ENCODE measurements at regions not wholly inside any gene's neighbourhood (a gene's known extent, or its start where the extent isn't known, plus 50 kb on each side); places are given as distances from the start of the nearest gene placed in this dataset.

DNA sequence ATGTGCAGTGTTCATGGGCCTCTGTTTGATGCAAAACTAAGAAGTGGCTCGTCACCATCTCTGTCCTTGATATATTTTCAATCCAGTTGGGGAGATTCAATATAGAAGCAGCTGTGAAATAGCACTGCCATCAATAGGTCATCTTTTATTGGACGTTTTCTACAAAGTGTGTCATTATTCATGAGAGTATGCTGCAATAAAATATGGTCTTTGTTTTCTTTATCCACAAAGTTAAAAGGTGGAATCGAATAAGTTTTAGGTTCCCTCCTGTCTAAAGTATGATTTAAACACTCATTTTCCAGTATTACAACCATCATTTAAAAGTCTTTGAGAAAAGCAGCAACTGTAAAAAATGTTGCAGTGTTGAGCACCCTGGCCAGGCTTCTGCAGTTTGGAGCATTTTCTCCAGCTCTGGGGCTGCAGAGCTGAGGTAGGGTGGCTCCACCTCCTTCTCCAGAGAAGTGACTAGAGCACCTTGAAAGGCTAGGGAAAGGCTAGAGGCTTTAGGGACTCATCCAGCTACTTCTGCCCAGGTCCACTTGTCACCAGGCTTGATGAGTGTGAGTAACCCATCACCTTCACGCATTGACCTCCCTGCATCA lies 56.5 kb upstream of the DNAH14 start:
- TF ChIP-seq, protein P1, sequence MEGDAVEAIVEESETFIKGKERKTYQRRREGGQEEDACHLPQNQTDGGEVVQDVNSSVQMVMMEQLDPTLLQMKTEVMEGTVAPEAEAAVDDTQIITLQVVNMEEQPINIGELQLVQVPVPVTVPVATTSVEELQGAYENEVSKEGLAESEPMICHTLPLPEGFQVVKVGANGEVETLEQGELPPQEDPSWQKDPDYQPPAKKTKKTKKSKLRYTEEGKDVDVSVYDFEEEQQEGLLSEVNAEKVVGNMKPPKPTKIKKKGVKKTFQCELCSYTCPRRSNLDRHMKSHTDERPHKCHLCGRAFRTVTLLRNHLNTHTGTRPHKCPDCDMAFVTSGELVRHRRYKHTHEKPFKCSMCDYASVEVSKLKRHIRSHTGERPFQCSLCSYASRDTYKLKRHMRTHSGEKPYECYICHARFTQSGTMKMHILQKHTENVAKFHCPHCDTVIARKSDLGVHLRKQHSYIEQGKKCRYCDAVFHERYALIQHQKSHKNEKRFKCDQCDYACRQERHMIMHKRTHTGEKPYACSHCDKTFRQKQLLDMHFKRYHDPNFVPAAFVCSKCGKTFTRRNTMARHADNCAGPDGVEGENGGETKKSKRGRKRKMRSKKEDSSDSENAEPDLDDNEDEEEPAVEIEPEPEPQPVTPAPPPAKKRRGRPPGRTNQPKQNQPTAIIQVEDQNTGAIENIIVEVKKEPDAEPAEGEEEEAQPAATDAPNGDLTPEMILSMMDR (IDR thresholded peaks at IDR 0.05) = no peak
- TF ChIP-seq POLR2A (IDR thresholded peaks at IDR 0.05) = no peak

All from uterus (tissue), 2 donors.